RWPE2 (cell line): ENCODE measurements at regions not wholly inside any gene's neighbourhood (a gene's known extent, or its start where the extent isn't known, plus 50 kb on each side); places are given as distances from the start of the nearest gene placed in this dataset.
"Not testable (repeated sequence)": the region's sequence is repeated elsewhere in the genome, so short reads cannot be mapped to it uniquely, and the experiment has no call there.

ENCODE experiments used
- ATAC-seq: fragments of 200-7000 bp; cut with Tn5 transposase; 3 replicates; pipeline ENCODE4 v1.9.1; 2021; ENCODE audit warnings: low read depth
- DNase-seq: peaks from one replicate; pipeline ENCODE4 v3.0.0-alpha.2; 2020; ENCODE audit warnings: low spot score
- H3K27ac ChIP-seq: fragments of 450-650 bp; 2 replicates; pipeline ENCODE4 v1.5.1; 2017; ENCODE audit warnings: mild to moderate bottlenecking; ENCODE audit not compliant: poor library complexity, severe bottlenecking
- H3K27me3 ChIP-seq: fragments of 250-450 bp; sonication (Bioruptor Pico); 2 replicates; pipeline ENCODE4 v1.5.1; 2021; ENCODE audit warnings: mild to moderate bottlenecking, moderate library complexity; ENCODE audit not compliant: insufficient read depth, poor library complexity, severe bottlenecking
- H3K36me3 ChIP-seq: fragments of 250-450 bp; sonication (Bioruptor Pico); 2 replicates; pipeline ENCODE4 v1.5.1; 2020; ENCODE audit warnings: low read depth, mild to moderate bottlenecking, moderate library complexity
- H3K4me1 ChIP-seq: fragments of 250-450 bp; sonication (Bioruptor Pico); 2 replicates; pipeline ENCODE4 v1.5.1; 2021; ENCODE audit warnings: mild to moderate bottlenecking, moderate library complexity; ENCODE audit not compliant: insufficient read depth, poor library complexity, severe bottlenecking
- H3K4me3 ChIP-seq: fragments of 250-450 bp; sonication (Bioruptor Pico); 2 replicates; pipeline ENCODE4 v1.5.1; 2021; ENCODE audit warnings: mild to moderate bottlenecking, moderate library complexity; ENCODE audit not compliant: severe bottlenecking
- H3K9me3 ChIP-seq: fragments of 250-450 bp; sonication (Bioruptor Pico); 2 replicates; pipeline ENCODE4 v1.5.1; 2021; ENCODE audit warnings: mild to moderate bottlenecking, moderate library complexity; ENCODE audit not compliant: severe bottlenecking
- CTCF ChIP-seq: fragments of 450-650 bp; IDR thresholded peaks from one replicate; pipeline ENCODE4 v1.5.1; 2017; ENCODE audit warnings: mild to moderate bottlenecking, moderate library complexity; ENCODE audit not compliant: poor library complexity, severe bottlenecking

- H3K4me1 ChIP-seq: no peaks in the 10 kb centered on the region
- DNase-seq: no peak
- H3K9me3 ChIP-seq: no peaks in the 10 kb centered on the region
- no peak for TF ChIP-seq CTCF
- no peak overlapping the region for H3K4me3 ChIP-seq
- peaks cover 4% of the 10 kb centered on the region for H3K27me3 ChIP-seq
- H3K27ac ChIP-seq: no peak overlapping the region
- ATAC-seq: no peak
- no peaks in the 10 kb centered on the region for H3K36me3 ChIP-seq
These were observed 402.4 kb upstream of the RORB start for GRCh38 chr9:74094766-74095165.

- H3K4me3 ChIP-seq: no peak overlapping the region
- H3K27me3 ChIP-seq: peaks cover 4% of the 10 kb centered on the region
- no peak for TF ChIP-seq CTCF
- DNase-seq (no peak), ATAC-seq (no peak)
- H3K9me3 ChIP-seq: no peaks in the 10 kb centered on the region
- no peaks in the 10 kb centered on the region for H3K4me1 ChIP-seq
- H3K27ac ChIP-seq: no peak overlapping the region
- H3K36me3 ChIP-seq: no peaks in the 10 kb centered on the region
These were observed 401.2 kb upstream of the RORB start for GRCh38 chr9:74095925-74096324.

- Histone ChIP-seq H3K27me3 (peaks cover 4% of the 10 kb centered on the region), H3K4me3 (no peak overlapping the region), H3K9me3 (no peaks in the 10 kb centered on the region), H3K36me3 (no peaks in the 10 kb centered on the region), H3K27ac (no peak overlapping the region), H3K4me1 (no peaks in the 10 kb centered on the region)
- no peak for DNase-seq
- TF ChIP-seq CTCF: no peak
- no peak for ATAC-seq
These were observed 400.7 kb upstream of the RORB start for GRCh38 chr9:74096420-74096819.

GRCh38 chr9:74100042-74100441 lies 397.1 kb upstream of the RORB start:
- H3K9me3 ChIP-seq: no peaks in the 10 kb centered on the region
- H3K36me3 ChIP-seq: no peaks in the 10 kb centered on the region
- no peak overlapping the region for H3K4me3 ChIP-seq
- no peak for TF ChIP-seq CTCF
- DNase-seq: no peak
- no peaks in the 10 kb centered on the region for H3K4me1 ChIP-seq
- no peak for ATAC-seq
- no peak overlapping the region for H3K27ac ChIP-seq
- H3K27me3 ChIP-seq: peaks cover 4% of the 10 kb centered on the region

- DNase-seq, H3K27ac ChIP-seq, H3K4me1 ChIP-seq, H3K4me3 ChIP-seq, H3K27me3 ChIP-seq, ATAC-seq, H3K36me3 ChIP-seq, H3K9me3 ChIP-seq: not testable (repeated sequence)
These were observed 395.0 kb upstream of the RORB start for GRCh38 chr9:74102148-74102547.

GRCh38 chr9:74102702-74103101 lies 394.4 kb upstream of the RORB start:
- no peak overlapping the region for H3K4me3 ChIP-seq
- no peak for ATAC-seq
- no peaks in the 10 kb centered on the region for H3K9me3 ChIP-seq
- no peaks in the 10 kb centered on the region for H3K4me1 ChIP-seq
- no peak for DNase-seq
- H3K27ac ChIP-seq: no peak overlapping the region
- H3K36me3 ChIP-seq: no peaks in the 10 kb centered on the region
- no peaks in the 10 kb centered on the region for H3K27me3 ChIP-seq
- TF ChIP-seq CTCF: no peak
